Neuronal stem cell (in vitro differentiated cells): ENCODE measurements at regions not wholly inside any gene's neighbourhood (a gene's known extent, or its start where the extent isn't known, plus 50 kb on each side); places are given as distances from the start of the nearest gene placed in this dataset.

Source experiments
- DNase-seq: peaks from one replicate; pipeline ENCODE4 v3.0.0-alpha.2; 2013; ENCODE audit warnings: low spot score
- H2AFZ ChIP-seq: one replicate; pipeline ENCODE4 v1.6.1; 2013; ENCODE audit warnings: mild to moderate bottlenecking, low read length, inconsistent platforms
- H2AK5ac ChIP-seq: 2 replicates; pipeline ENCODE4 v1.6.1; 2013; ENCODE audit warnings: low read depth, mild to moderate bottlenecking, inconsistent platforms, low read length, moderate library complexity, mixed read lengths
- H2BK120ac ChIP-seq: 2 replicates; pipeline ENCODE4 v1.6.1; 2013; ENCODE audit warnings: low read depth, mild to moderate bottlenecking, inconsistent platforms, low read length, moderate library complexity, mixed read lengths
- H2BK12ac ChIP-seq: one replicate; pipeline ENCODE4 v1.6.1; 2013; ENCODE audit warnings: low read length, inconsistent platforms
- H2BK15ac ChIP-seq: 2 replicates; pipeline ENCODE4 v1.6.1; 2013; ENCODE audit warnings: mild to moderate bottlenecking, low read length, inconsistent platforms, mixed read lengths
- H2BK5ac ChIP-seq: one replicate; pipeline ENCODE4 v1.6.1; 2013; ENCODE audit warnings: inconsistent platforms, mild to moderate bottlenecking, low read length, moderate library complexity
- H3K14ac ChIP-seq: one replicate; pipeline ENCODE4 v1.6.1; 2013; ENCODE audit warnings: low read length, inconsistent platforms
- H3K18ac ChIP-seq: 2 replicates; pipeline ENCODE4 v1.6.1; 2013; ENCODE audit warnings: low read length, inconsistent platforms
- H3K23ac ChIP-seq: 2 replicates; pipeline ENCODE4 v1.6.1; 2013; ENCODE audit warnings: low read depth, mild to moderate bottlenecking, mixed read lengths, low read length, inconsistent platforms; ENCODE audit not compliant: poor library complexity
- H3K27ac ChIP-seq: replicated peaks from 3 replicates; pipeline ENCODE4 v1.5.1; 2013; ENCODE audit warnings: low read length, inconsistent platforms
- H3K27me3 ChIP-seq, 3 experiments: 2 replicates each; pipeline ENCODE4 v1.6.1; 2013; ENCODE audit warnings: low read length in 3 of 3, mild to moderate bottlenecking in 2 of 3, inconsistent platforms in 1 of 3, low read depth in 1 of 3, mixed read lengths in 1 of 3, moderate library complexity in 1 of 3; ENCODE audit not compliant: control insufficient read depth in 3 of 3, insufficient read depth in 3 of 3
- H3K36me3 ChIP-seq, 2 donors: replicated peaks in 1 of 2; 2 replicates each; pipeline ENCODE4 v1.6.1; 2013; ENCODE audit warnings: low read length in 2 of 2; ENCODE audit not compliant: control insufficient read depth in 2 of 2, insufficient read depth in 2 of 2
- H3K4ac ChIP-seq: 2 replicates; pipeline ENCODE4 v1.6.1; 2013; ENCODE audit warnings: inconsistent platforms, mild to moderate bottlenecking, low read length, moderate library complexity
- H3K4me1 ChIP-seq, 2 donors: 1 replicate in 1 of 2; 2 replicates in 1 of 2; pipeline ENCODE4 v1.6.1; 2013; ENCODE audit warnings: low read length in 2 of 2, low read depth in 1 of 2; ENCODE audit not compliant: control insufficient read depth in 2 of 2, insufficient read depth in 1 of 2
- H3K4me2 ChIP-seq: one replicate; pipeline ENCODE4 v1.6.1; 2013; ENCODE audit warnings: mild to moderate bottlenecking, low read length, inconsistent platforms; ENCODE audit not compliant: insufficient read depth, poor library complexity, severe bottlenecking
- H3K4me3 ChIP-seq, 2 donors: 2 replicates each; pipeline ENCODE4 v1.5.1; 2013; ENCODE audit warnings: low read length in 2 of 2, mild to moderate bottlenecking in 2 of 2, inconsistent platforms in 1 of 2, moderate library complexity in 1 of 2
- H3K79me1 ChIP-seq: one replicate; pipeline ENCODE4 v1.6.1; 2013; ENCODE audit warnings: low read depth, mild to moderate bottlenecking, inconsistent platforms, low read length, moderate library complexity
- H3K9ac ChIP-seq: one replicate; pipeline ENCODE4 v1.6.1; 2013; ENCODE audit warnings: mild to moderate bottlenecking, low read depth, low read length, inconsistent platforms; ENCODE audit not compliant: poor library complexity
- H3K9me3 ChIP-seq, 2 donors: replicated peaks in 1 of 2; 2 replicates each; pipeline versions ENCODE3 to v1.6.1; 2013; ENCODE audit warnings: low read length in 2 of 2, mild to moderate bottlenecking in 2 of 2, inconsistent platforms in 1 of 2, low read depth in 1 of 2, mixed read lengths in 1 of 2, moderate library complexity in 1 of 2; ENCODE audit not compliant: control insufficient read depth in 2 of 2, insufficient read depth in 1 of 2
- H4K8ac ChIP-seq: one replicate; pipeline ENCODE4 v1.6.1; 2013; ENCODE audit warnings: low read depth, mild to moderate bottlenecking, inconsistent platforms, low read length, moderate library complexity
- H4K91ac ChIP-seq: one replicate; pipeline ENCODE4 v1.6.1; 2013; ENCODE audit warnings: low read length, low read depth, mild to moderate bottlenecking, inconsistent platforms; ENCODE audit not compliant: poor library complexity
- WGBS, 2 donors: extraction: QIAGEN DNeasy Blood & Tissue Kit; methylation state at CpG; one replicate each; pipeline ENCODE4 v1.1.7; 2013; ENCODE audit warnings: missing lambda C conversion rate in 2 of 2, mixed read lengths in 1 of 2; ENCODE audit not compliant: insufficient read length in 2 of 2, insufficient replicate concordance in 1 of 2; ENCODE audit errors: extremely low coverage in 2 of 2; 5-methylcytosine and 5-hydroxymethylcytosine counted together

DNA sequence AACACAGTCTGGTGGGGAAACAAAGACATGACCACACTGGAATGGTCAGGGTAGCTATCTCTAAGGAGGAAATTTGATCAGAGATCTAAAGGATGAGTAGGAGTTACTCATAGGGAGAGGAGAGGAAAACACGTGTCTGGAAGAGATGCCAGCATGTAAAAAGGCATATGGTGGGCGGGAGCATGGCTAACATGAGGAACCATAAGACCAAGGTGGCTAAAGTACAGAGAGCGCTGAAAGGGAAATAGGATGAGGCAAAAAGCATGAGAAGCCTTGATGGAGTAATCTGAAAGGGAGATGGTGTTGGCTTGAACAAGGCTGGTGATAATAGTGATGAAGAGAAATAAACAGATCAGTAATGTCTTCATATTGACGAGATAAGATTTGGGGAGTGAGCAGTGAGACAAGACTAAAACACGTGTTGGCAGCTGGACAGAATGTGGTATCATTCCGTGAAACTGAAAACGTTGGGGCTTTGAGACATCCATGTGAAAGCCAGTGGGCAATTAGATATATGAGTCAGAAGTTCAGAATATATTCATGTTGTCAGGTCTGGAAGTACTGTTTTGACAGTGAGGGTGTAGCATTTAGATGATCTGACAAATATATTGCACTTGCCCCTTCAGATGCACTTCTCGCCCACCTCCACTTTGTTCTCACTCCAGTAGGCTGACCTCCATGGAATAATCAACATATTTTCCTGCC, 209.1 kb upstream of the KCNN2 start:
- Histone ChIP-seq H3K4me3 (no peak overlapping the region), H2BK120ac (no peak overlapping the region)

GRCh38 chr5:114153392-114153791, 208.5 kb upstream of the KCNN2 start:
- H2AFZ ChIP-seq, result no peak overlapping the region
- no peak overlapping the region for H2BK15ac ChIP-seq
- no peaks in the 10 kb centered on the region for H3K27me3 ChIP-seq
- no peak overlapping the region for H3K4ac ChIP-seq
- H4K8ac ChIP-seq, result no peak overlapping the region
- H3K18ac ChIP-seq, result no peak overlapping the region
- H3K4me3 ChIP-seq, result no peak overlapping the region
- H2BK120ac ChIP-seq, result no peak overlapping the region
- no peak overlapping the region for H3K23ac ChIP-seq
- no peak overlapping the region for H4K91ac ChIP-seq
- H2AK5ac ChIP-seq, result no peak overlapping the region
- H3K79me1 ChIP-seq, result no peaks in the 10 kb centered on the region
- no peak overlapping the region for H3K27ac ChIP-seq
- no peak overlapping the region for H3K14ac ChIP-seq
- no peaks in the 10 kb centered on the region for H3K4me1 ChIP-seq
- no peaks in the 10 kb centered on the region for H3K36me3 ChIP-seq
- no peak overlapping the region for H2BK12ac ChIP-seq
- no peak overlapping the region for H2BK5ac ChIP-seq
- H3K9ac ChIP-seq, result no peak overlapping the region
- no peak overlapping the region for H3K4me2 ChIP-seq
- DNase-seq, result no peak
- WGBS, 2 donors, result no CpG with 5 or more reads among the region's 2 CpGs
- H3K9me3 ChIP-seq, result no peaks in the 10 kb centered on the region

More for the DNA sequence above, 209.1 kb upstream of the KCNN2 start:
- Histone ChIP-seq H3K27me3 (no peaks in the 10 kb centered on the region), H3K36me3 (no peaks in the 10 kb centered on the region), H3K9ac (no peak overlapping the region), H2AFZ (no peak overlapping the region), H4K8ac (no peak overlapping the region), H3K9me3 (no peaks in the 10 kb centered on the region), H2BK5ac (no peak overlapping the region), H3K14ac (no peak overlapping the region), H2BK15ac (no peak overlapping the region), H3K4me1 (no peaks in the 10 kb centered on the region), H3K4me2 (no peak overlapping the region), H2BK12ac (no peak overlapping the region), H3K27ac (no peak overlapping the region), H3K4ac (no peak overlapping the region), H4K91ac (no peak overlapping the region), H3K18ac (no peak overlapping the region), H3K79me1 (no peaks in the 10 kb centered on the region), H3K23ac (no peak overlapping the region), H2AK5ac (no peak overlapping the region)
- no peak for DNase-seq
- WGBS, 2 donors, result no CpG with 5 or more reads among the region's 8 CpGs

- Histone ChIP-seq H3K18ac (no peak overlapping the region), H4K8ac (no peak overlapping the region), H2BK12ac (no peak overlapping the region), H3K23ac (no peak overlapping the region), H3K9me3 (no peaks in the 10 kb centered on the region), H3K14ac (no peak overlapping the region), H2BK5ac (no peak overlapping the region), H3K27ac (no peak overlapping the region), H2AK5ac (no peak overlapping the region), H2AFZ (no peak overlapping the region), H3K79me1 (no peaks in the 10 kb centered on the region), H4K91ac (no peak overlapping the region), H3K4ac (no peak overlapping the region), H3K4me1 (no peaks in the 10 kb centered on the region), H3K4me3 (no peak overlapping the region), H2BK15ac (no peak overlapping the region), H3K36me3 (no peaks in the 10 kb centered on the region), H3K4me2 (no peak overlapping the region), H3K27me3 (no peaks in the 10 kb centered on the region), H2BK120ac (no peak overlapping the region), H3K9ac (no peak overlapping the region)
- no CpG with 5 or more reads among the region's 1 CpG for WGBS, 2 donors
- no peak for DNase-seq
These were observed 208.0 kb upstream of the KCNN2 start for GRCh38 chr5:114153833-114154232.

- no peak for DNase-seq
- Histone ChIP-seq H2AFZ (no peak overlapping the region), H4K8ac (no peak overlapping the region), H2BK120ac (no peak overlapping the region), H2BK5ac (no peak overlapping the region), H3K4me3 (no peak overlapping the region), H3K23ac (no peak overlapping the region), H2BK12ac (no peak overlapping the region), H3K27me3 (no peaks in the 10 kb centered on the region), H2AK5ac (no peak overlapping the region), H3K4me1 (no peaks in the 10 kb centered on the region), H4K91ac (no peak overlapping the region), H3K9ac (no peak overlapping the region), H3K36me3 (no peaks in the 10 kb centered on the region), H3K9me3 (no peaks in the 10 kb centered on the region), H3K27ac (no peak overlapping the region), H3K14ac (no peak overlapping the region), H3K4ac (no peak overlapping the region), H3K4me2 (no peak overlapping the region), H3K18ac (no peak overlapping the region), H3K79me1 (no peaks in the 10 kb centered on the region), H2BK15ac (no peak overlapping the region)
- no CpG with 5 or more reads among the region's 5 CpGs for WGBS, 2 donors
These were observed 195.8 kb upstream of the KCNN2 start for GRCh38 chr5:114166081-114166480.
